GM18907 (cell line): ENCODE measurements at regions not wholly inside any gene's neighbourhood (a gene's known extent, or its start where the extent isn't known, plus 50 kb on each side); places are given as distances from the start of the nearest gene placed in this dataset.
A peak's percentile ranks its signal among the peaks of the same experiment; 100 is the strongest.
"Not testable (repeated sequence)": the region's sequence is repeated elsewhere in the genome, so short reads cannot be mapped to it uniquely, and the experiment has no call there.

Source experiments
- ATAC-seq: cut with Tn5 transposase; IDR thresholded peaks from one replicate; pipeline ENCODE4 v1.9.1; 2021; ENCODE audit warnings: mild to moderate bottlenecking, moderate library complexity; ENCODE audit not compliant: unreplicated experiment

DNA sequence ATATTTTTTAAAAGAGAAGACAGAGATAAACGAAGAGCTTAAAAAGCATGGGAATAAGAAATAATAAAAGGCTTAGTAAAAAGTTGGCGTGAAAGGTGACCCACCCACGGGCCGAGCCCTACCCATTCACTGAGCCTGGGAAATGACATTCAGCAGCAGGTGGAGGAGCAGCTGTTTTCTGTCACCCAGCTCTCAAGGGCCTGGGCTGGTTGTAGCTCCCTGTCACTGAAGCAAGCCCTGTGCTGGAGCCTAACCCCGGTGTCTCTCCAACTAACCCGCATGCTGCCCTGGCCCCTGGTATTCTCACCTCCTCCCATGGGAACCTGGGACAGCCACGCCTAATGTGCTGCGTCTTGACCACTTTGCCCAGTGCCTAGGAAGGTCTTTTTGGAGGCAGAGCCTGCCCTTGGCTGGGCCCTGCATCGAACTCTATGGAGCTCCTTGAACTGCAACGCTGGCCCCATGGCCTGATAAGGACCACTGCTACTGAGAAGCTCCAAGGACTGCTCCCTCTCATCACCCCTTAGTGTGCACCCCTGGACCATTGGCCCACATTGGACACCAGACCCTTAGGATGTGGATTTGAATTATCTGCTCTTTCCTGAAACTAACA lies 68.8 kb upstream of the IYD start:
- ATAC-seq: no peak

DNA sequence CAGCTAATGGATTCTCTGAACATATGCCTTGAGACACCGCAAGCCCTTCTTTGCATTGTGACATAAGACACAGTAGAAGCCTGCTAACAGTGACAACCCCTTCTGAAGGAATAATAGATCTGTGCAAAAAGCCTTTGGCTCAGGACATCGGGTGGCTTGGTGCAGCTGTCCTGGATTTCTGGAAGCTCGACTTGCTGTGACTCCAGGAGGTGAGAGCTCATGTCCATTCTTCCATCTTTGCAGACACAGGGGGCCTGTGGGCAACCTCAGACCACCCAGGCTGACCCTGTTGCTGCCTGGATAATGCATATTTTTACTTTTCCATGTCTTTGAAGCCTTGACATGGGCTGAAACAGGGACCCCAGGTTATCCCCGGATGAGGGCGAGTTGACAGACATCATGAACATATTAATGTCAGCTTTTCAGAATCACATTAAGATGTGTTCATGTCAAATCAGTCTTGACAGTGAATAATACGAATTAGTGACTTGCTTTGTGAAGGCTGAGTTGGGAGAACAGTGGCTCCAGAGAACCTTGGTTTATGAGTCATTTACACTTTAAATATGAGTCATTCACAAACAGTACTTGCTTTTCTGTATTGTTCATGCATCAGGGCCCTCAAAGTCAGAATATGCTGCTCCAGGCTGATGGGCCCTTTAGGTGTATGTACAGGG lies 66.8 kb upstream of the IYD start:
- peak; percentile 77 for ATAC-seq

DNA sequence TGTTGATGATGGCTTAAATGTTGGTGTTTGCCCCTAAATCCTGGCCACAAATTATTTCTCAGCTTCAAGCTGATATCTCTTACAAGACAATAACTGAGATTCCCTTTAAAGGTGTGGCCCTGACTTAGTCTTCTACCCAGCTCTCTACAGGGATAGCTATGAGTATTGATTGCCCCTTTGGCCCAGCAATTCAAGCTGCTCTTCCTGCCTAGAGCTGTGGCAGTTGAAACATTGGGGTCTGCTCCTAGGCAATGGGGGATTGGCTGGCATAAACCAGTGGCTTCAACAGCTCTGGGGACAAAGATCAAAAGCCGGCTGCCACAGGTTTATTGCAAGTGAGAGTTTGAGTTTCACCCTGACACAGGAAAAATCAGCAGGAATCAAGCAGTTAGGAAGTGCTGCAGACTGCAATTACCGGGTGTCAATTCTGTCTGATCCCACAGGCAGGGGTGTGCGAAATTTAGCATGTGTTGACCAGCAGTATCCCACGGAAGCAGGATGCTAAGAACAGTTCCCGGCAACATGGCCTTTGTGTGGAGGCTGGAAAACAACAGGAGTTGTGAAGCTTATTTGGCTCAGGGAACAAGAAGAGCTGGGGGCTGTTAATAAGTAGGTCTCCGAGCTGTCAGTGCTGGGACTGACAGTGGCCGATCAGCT lies 66.2 kb upstream of the IYD start:
- no peak for ATAC-seq

DNA sequence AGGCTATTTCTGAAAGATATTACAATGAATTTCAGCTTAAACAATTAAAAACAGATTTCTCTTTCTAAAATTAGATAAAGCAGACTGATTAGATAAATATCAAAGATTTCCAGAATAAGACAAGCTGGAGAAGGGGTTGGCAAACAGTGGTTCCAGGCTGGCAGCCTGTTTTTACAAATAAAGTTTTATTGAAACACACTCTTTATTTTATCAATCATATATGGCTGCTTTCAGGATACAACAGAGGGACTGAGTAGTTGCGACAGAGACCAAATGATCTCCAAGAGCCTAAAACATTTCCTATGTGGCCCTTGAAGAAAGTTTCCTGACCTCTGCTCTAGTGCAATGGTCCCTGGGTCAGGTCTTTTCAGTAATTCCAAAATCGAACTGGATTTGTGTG lies 65.6 kb upstream of the IYD start:
- no peak for ATAC-seq

DNA sequence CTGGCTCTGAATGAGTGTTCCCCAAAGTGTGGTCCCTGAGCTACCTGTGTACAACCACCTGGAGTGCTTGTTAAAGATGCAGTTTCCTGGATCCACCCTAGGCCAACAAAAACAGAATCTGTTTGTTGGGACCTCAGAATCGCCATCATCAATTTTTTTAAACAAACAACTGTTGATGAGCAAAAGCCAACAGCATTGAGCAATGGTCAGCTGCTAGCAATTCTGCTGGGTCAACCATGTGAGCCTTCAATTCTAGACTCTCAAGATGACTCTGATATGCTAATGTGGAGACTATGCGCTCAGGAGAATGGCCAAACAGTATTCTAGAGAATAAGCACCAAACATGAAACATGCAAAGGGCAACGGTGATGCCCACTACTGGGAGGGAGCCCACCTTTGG lies 64.4 kb upstream of the IYD start:
- ATAC-seq: no peak

DNA sequence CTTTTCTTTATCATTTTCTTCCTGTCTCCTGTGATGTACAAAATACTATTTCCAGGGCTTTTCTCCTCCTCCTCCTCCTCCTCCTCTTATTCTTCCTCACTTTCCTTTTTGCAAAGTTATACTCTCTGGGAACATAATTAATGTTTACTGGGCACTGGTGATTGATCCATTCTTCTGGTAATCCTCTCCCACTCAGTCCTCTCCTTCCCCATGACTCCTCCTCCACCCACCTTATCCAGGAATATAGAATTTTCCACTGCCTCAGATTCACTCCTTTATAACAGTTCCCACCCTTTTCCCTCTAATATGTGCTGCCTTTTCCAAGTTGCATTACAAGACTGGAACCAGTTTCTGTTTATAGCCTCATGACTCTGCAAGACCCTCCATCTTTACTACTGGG lies 62.5 kb upstream of the IYD start:
- no peak for ATAC-seq

DNA sequence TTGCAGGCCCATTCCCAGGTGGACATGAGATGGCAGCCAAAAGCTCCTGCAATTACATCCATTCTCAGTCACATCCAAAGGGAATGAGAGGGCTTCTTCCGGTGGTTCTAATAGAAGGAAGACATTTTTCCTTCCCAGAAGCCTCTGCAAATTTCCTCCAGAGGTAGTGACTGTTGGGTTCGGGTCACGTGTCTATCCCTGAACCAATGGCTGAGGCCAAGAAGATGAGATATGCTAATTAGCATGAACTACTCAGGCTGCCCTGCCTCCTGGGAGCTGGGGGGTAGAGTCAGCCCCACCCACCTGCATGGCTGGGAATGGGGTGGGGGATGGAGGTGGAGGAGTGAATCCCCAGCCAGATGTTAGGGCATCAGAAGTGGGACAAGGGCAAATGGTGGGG lies 61.3 kb upstream of the IYD start:
- no peak for ATAC-seq

DNA sequence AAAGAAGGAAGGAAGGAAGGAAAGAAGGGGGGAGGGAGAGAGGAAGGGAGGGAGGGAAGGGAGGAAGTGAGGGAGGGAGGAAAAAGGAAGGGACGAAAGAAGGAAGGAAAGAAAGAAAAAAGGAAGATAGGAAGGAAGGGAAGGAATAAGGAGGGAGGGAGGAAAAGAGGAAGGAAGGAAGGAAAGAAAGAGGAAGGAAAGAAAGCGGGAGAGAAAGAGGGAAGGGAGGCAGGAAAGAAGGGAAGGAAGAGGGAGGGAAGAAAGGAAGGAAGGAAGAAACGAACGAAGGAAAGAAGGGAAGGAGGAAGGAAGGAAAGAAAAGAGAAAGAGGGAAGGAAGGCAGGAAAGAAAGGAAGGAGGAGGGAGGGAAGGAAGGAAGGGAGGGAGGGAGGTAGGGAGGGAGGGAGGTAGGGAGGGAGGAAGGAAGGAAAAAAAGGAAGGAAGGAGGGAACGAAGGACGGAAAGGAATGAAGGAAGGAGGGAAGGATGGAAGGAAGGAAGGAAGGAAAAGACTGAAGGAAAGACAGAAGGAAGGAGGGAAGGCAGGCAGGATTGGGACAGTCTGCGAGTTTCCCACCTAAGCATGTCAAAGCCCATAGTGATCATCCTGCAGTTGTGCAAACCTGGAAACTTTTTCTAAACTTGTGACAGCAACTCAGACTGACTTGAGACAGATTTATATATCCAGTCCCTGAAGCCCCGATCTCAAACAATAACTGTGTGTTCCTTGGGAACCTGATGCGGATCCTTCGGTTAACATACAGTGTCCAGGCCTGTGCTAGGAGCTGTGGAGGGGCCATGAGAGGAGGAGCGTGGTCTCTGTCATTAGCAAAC lies 59.8 kb upstream of the IYD start:
- no peak for ATAC-seq

DNA sequence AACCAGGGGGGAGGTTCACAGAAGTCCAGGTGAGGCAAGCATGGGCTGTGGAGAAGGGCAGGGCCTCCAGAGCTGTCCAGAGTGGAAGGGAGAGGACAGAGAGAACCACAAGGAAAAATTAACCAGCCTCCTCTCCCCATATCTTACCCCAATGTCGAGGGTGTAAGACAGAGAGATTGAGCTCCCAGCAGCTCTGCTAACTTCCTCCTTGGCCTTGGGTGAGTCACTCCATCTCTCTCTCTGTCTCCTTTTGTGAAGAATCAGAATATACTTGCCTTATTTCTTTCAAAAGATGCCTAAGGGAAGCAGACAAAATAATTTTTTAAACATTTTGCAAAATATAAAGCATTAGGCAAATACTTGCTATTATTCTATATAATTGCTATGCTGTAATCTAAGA lies 58.3 kb upstream of the IYD start:
- no peak for ATAC-seq

DNA sequence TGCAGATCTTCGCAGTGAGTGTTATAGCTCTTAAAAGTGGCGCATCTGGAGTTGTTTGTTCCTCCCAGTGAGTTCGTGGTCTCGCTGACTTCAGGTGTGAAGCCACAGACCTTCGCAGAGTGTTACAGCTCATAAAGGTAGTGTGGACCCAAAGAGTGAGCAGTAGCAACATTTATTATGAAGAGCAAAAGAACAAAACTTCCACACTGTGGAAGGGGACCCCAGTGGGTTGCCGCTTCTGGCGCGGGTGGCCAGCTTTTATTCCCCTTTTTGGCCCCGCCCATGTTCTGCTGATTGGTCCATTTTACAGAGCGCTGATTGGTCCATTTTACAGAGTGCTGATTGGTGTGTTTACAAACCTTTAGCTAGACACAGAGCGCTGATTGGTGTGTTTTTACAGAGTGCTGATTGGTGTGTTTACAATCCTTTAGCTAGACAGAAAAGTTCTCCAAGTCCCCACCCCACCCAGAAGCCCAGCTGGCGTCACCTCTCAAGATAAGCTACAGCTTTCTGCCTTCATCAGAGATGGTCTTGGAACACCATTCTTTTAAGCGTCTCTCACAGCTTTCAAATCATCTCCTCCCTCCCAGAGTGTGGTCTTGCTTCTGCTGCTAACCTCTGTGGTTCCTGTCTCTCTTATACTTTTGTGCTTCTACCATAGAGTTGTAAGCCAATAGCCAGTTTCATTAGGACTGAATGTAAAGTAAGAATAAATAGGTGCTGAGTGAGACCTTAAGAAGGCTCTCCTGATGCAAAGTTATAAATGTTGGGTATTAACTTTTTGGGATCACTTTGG lies 57.5 kb upstream of the IYD start:
- not testable (repeated sequence) for ATAC-seq

DNA sequence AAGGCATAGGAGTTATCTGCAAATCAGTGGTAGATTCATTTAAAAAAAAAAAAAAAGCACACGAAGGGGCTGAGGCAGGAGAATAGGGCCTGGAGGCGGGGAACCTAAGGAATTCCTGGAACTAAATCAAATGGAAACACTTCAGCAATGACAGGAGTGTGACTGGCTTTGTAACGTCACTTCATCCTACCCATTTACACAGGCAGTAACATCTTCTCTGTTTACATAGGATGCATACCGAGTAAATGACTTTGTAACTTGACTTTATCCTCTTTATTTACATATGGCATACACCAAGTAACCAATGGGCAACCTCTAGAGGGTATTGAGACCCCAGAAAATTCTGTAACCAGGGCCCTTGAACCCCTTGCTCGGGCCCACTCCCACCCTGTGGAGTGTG lies 56.4 kb upstream of the IYD start:
- no peak for ATAC-seq

DNA sequence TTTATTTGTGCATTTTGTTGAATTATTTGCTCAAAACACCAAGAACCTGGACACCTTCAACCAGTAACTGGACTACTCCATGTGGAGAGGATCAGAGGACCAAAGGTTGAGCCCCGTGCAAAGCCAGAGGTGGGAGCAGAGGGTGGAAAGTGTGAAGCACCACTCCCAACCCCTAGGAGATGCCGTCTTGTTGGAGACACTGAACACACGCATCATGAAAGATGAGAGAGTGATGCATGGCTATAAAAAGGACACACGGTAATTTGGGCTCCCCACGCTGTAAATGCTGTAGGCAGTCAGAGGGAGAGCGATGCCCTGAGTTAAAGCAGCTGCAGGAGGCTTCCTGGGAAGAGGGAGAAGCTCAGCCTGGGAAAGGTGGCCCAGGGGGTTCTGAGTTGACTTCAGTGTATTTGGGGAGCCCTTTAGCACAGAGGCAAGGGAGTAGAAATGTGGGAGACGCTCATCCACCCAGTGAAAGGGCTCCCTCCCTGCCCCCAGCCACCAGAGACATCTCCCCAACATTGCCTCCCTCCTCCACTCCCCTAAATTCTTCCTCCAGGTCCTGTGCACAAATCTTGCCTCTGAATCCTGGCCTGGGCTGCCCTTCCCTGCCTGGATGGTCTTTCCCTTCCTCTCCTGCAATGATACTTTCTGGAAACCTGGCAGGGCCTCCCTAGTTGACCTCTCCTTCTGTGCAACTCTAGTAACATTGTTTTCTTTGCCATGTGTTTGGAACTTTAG lies 55.8 kb upstream of the IYD start:
- no peak for ATAC-seq

DNA sequence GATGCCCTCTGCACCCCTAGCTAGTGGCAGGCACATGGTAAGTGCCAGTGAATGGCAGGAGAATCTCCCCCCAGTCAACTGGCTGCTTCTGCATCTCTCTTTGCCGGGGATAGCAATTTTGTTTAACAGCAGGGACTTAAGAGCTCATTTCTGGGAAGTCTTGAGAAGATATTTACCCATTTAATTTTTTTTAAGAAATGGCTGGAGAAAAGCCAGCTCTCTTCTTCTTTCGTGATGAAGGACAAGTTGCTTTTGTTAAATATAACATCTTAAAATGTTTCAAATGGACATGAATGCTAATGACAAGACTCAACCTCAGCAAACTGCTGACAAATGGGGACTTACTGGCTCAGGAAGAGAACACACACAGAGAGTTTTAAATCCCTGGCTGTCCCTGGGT lies 55.0 kb upstream of the IYD start:
- no peak for ATAC-seq

DNA sequence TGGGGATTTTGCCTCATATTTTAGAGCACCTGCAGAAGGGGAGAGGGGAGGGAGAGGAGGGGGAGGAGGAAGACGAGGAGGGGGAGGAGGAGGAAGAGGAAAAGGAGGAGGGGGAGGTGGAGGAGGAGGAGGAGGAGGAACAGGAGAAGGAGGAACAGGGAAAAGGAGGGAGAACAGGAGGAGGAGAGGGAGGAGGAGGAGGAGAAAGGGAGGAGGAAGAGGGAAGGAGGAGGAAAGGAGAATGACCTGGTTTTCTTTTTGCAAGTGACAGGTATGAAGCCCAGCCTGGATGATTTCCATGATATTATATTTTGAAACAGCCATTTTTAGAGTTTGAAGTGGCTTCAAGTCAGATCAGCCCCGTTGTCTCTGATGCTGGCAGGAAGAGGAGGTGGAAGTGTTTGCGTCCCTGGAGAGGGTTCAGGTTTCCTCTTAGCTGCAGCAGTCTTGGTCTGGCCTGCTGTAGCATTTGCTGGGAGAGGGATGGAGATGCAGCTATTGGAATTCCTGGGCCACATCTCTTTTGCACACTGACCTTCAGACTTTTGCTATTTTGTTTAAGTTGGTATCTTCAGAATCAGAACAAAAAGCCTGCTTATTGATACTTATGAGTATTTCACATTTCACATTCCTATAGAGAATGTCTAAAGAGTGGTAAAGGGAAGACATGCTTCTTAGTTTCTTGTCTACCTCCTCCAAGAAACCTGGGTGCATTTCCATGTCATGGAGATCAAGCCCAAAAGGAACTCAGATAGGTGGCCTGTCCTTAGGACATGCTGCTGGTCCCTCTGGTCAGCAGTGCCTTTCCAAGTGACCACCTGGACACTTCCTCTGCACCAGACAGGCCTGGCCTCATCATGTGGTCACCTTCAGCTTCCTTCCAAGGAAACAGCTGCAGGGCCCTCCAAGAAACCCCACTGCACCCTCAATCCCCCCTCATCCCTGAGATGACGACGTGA lies 54.3 kb upstream of the IYD start:
- ATAC-seq: no peak

DNA sequence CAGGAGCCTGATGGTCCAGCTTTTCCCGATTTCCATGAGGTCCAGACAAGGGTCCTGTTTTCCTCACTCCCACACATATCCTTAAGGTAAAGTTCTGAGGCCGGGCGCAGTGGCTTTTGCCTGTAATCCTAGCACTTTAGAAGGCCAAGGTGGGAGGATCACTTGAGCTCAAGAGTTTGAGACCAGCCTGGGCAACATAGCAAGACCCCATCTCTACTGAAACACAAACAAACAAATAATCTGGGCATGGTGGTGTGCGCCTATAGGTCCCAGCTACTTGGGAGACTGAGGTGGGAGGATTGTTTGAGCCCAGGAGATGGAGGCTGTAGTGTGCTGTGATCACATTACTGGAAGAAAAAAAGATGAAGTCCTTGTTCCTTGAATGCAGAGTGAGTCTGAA lies 53.2 kb upstream of the IYD start:
- ATAC-seq: no peak

DNA sequence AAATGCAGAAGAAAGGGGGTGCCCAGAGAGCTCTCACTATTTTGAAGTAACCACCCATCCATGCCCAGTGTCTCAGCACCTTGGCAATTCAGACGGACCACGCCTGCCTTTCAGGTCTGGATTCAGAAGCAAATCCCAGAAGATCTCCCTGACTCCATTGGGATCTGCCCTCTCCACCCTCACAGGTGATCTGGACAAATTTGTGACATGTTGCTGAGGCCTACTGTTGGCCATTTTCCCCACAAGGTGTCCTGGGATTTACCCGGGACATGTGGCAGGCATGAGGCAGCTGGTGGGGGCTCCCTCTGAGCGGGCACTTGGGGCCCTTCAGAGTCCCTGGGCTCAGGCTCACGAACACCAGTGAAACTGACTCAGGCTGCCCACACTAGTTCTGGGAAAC lies 51.9 kb upstream of the IYD start:
- ATAC-seq: no peak
